IMR-90 (cell line): ENCODE measurements at regions not wholly inside any gene's neighbourhood (a gene's known extent, or its start where the extent isn't known, plus 50 kb on each side); places are given as distances from the start of the nearest gene placed in this dataset.
A peak's percentile ranks its signal among the peaks of the same experiment; 100 is the strongest.

Experiments used
- ATAC-seq: fragments of 200-7000 bp; cut with Tn5 transposase; 2 replicates; pipeline ENCODE4 v1.9.1; 2020; ENCODE audit warnings: low read depth, mild to moderate bottlenecking, moderate library complexity
- BruUV-seq: library from RNA; stranded (reverse); fragments of 400-500 nt; replicated peaks from 2 replicates; lab custom pipeline; 2021; lab: Mats Ljungman, UMichigan
- CTCF ChIA-PET: fragments of 300-600 bp; formaldehyde crosslinking; extraction: SDS; loops from one replicate; lab custom pipeline; 2021; ENCODE audit warnings: antibody characterized with exemption; lab: Yijun Ruan, JAX
- POLR2A ChIA-PET: fragments of 300-600 bp; sonication (Branson Sonifier 250); formaldehyde crosslinking; loops from one replicate; lab custom pipeline; 2022; ENCODE audit warnings: antibody characterized with exemption; ENCODE audit not compliant: unreplicated experiment; lab: Charles Lee
- DNase-seq: peaks from one replicate; pipeline ENCODE4 v3.0.0; 2013
- H2AFZ ChIP-seq: replicated peaks from 2 replicates; pipeline ENCODE3; 2013; ENCODE audit warnings: low read length, mild to moderate bottlenecking; ENCODE audit not compliant: poor library complexity
- H2AK5ac ChIP-seq: 2 replicates; pipeline ENCODE4 v1.6.1; 2013; ENCODE audit warnings: low read depth, low read length, inconsistent platforms
- H2AK9ac ChIP-seq: replicated peaks from 2 replicates; pipeline ENCODE3; 2013; ENCODE audit warnings: mild to moderate bottlenecking, low read depth, low read length, moderate library complexity; ENCODE audit not compliant: poor library complexity
- H2BK120ac ChIP-seq: 2 replicates; pipeline ENCODE4 v1.6.1; 2013; ENCODE audit warnings: low read depth, low read length, inconsistent platforms
- H2BK15ac ChIP-seq: 3 replicates; pipeline ENCODE4 v1.6.1; 2013; ENCODE audit warnings: low read depth, low read length, inconsistent platforms
- H2BK20ac ChIP-seq: 2 replicates; pipeline ENCODE4 v1.6.1; 2013; ENCODE audit warnings: low read depth, mild to moderate bottlenecking, inconsistent platforms, low read length, moderate library complexity
- H2BK5ac ChIP-seq: 2 replicates; pipeline ENCODE4 v1.6.1; 2013; ENCODE audit warnings: mild to moderate bottlenecking, low read depth, low read length, inconsistent platforms; ENCODE audit not compliant: poor library complexity, severe bottlenecking
- H3K14ac ChIP-seq: replicated peaks from 2 replicates; pipeline ENCODE4 v1.6.1; 2013; ENCODE audit warnings: low read depth, low read length, inconsistent platforms
- H3K18ac ChIP-seq: 2 replicates; pipeline ENCODE4 v1.6.1; 2013; ENCODE audit warnings: low read depth, low read length, control low read depth
- H3K23ac ChIP-seq: 2 replicates; pipeline ENCODE4 v1.6.1; 2013; ENCODE audit warnings: low read depth, low read length, inconsistent platforms
- H3K27ac ChIP-seq: 2 replicates; pipeline ENCODE4 v1.5.1; 2013; ENCODE audit warnings: mild to moderate bottlenecking, control low read depth, low read length; ENCODE audit not compliant: insufficient read depth
- H3K27me3 ChIP-seq: 2 replicates; pipeline ENCODE4 v1.6.1; 2013; ENCODE audit warnings: low read length; ENCODE audit not compliant: control insufficient read depth, insufficient read depth
- H3K36me3 ChIP-seq: 2 replicates; pipeline ENCODE4 v1.6.1; 2013; ENCODE audit warnings: low read length, mixed read lengths; ENCODE audit not compliant: control insufficient read depth, insufficient read depth
- H3K4ac ChIP-seq: 2 replicates; pipeline ENCODE4 v1.6.1; 2013; ENCODE audit warnings: low read depth, low read length, inconsistent platforms
- H3K4me1 ChIP-seq: 2 replicates; pipeline ENCODE4 v1.6.1; 2013; ENCODE audit warnings: low read length, mixed read lengths; ENCODE audit not compliant: control insufficient read depth, insufficient read depth
- H3K4me2 ChIP-seq: 2 replicates; pipeline ENCODE4 v1.6.1; 2013; ENCODE audit warnings: low read depth, mild to moderate bottlenecking, control low read depth, low read length, moderate library complexity
- H3K4me3 ChIP-seq: 2 replicates; pipeline ENCODE4 v1.5.1; 2013; ENCODE audit warnings: low read depth, mild to moderate bottlenecking, control low read depth, low read length, moderate library complexity; ENCODE audit not compliant: insufficient read depth
- H3K56ac ChIP-seq: 2 replicates; pipeline ENCODE4 v1.6.1; 2013; ENCODE audit warnings: low read length, inconsistent platforms; ENCODE audit not compliant: insufficient read depth; ENCODE audit errors: extremely low read depth
- H3K79me1 ChIP-seq, 2 experiments: 2 replicates each; pipeline ENCODE4 v1.6.1; 2013; ENCODE audit warnings: low read length in 2 of 2, inconsistent platforms in 1 of 2, low read depth in 1 of 2
- H3K9ac ChIP-seq: 2 replicates; pipeline ENCODE4 v1.6.1; 2013; ENCODE audit warnings: low read depth, low read length, control low read depth
- H3K9me1 ChIP-seq: 2 replicates; pipeline ENCODE4 v1.6.1; 2013; ENCODE audit warnings: low read length, inconsistent platforms; ENCODE audit not compliant: insufficient read depth
- H3K9me3 ChIP-seq: 2 replicates; pipeline ENCODE4 v1.6.1; 2013; ENCODE audit warnings: low read length; ENCODE audit not compliant: control insufficient read depth, insufficient read depth
- H4K20me1 ChIP-seq: 2 replicates; pipeline ENCODE4 v1.6.1; 2013; ENCODE audit warnings: low read length, inconsistent platforms; ENCODE audit not compliant: insufficient read depth
- H4K5ac ChIP-seq: 2 replicates; pipeline ENCODE4 v1.6.1; 2013; ENCODE audit warnings: mild to moderate bottlenecking, low read depth, low read length, control low read depth
- H4K8ac ChIP-seq, 2 experiments: 2 replicates each; pipeline ENCODE4 v1.6.1; 2013; ENCODE audit warnings: low read depth in 2 of 2, low read length in 2 of 2, control low read depth in 1 of 2, inconsistent platforms in 1 of 2
- H4K91ac ChIP-seq: 2 replicates; pipeline ENCODE4 v1.6.1; 2013; ENCODE audit warnings: low read depth, low read length, inconsistent platforms; ENCODE audit not compliant: insufficient read depth
- BHLHE40 ChIP-seq: fragments of 150-350 bp; IDR thresholded peaks from 2 replicates; pipeline ENCODE4 v1.6.1; 2016; ENCODE audit warnings: mild to moderate bottlenecking, low read depth, low read length
- CEBPB ChIP-seq: IDR thresholded peaks from 2 replicates; pipeline ENCODE4 v1.6.1; 2012; ENCODE audit warnings: low read depth, low read length, improper control_type of control experiment
- CHD1 ChIP-seq: IDR thresholded peaks from 2 replicates; pipeline ENCODE4 v1.6.1; 2012; ENCODE audit warnings: low read depth, low read length, improper control_type of control experiment
- FOS ChIP-seq: fragments of 150-350 bp; IDR thresholded peaks from 2 replicates; pipeline ENCODE4 v1.6.1; 2016; ENCODE audit warnings: low read depth, low read length
- MAFK ChIP-seq: IDR thresholded peaks from 2 replicates; pipeline ENCODE4 v1.6.1; 2012; ENCODE audit warnings: low read depth, low read length, improper control_type of control experiment
- MAZ ChIP-seq: IDR thresholded peaks from 2 replicates; pipeline ENCODE4 v1.6.1; 2012; ENCODE audit warnings: low read depth, mild to moderate bottlenecking, low read length, improper control_type of control experiment, moderate library complexity, borderline replicate concordance
- MXI1 ChIP-seq: IDR thresholded peaks from 2 replicates; pipeline ENCODE4 v1.6.1; 2012; ENCODE audit warnings: low read depth, mild to moderate bottlenecking, low read length, moderate library complexity, borderline replicate concordance
- NFE2L2 ChIP-seq: fragments of 150-350 bp; IDR thresholded peaks from 2 replicates; pipeline ENCODE4 v1.6.1; 2016; ENCODE audit warnings: low read depth, mild to moderate bottlenecking, low read length
- POLR2A ChIP-seq: IDR thresholded peaks from 2 replicates; pipeline ENCODE4 v1.6.1; 2012; ENCODE audit warnings: mild to moderate bottlenecking, low read depth, low read length
- RAD21 ChIP-seq: IDR thresholded peaks from 2 replicates; pipeline ENCODE4 v1.6.1; 2012; ENCODE audit warnings: low read length, improper control_type of control experiment
- RCOR1 ChIP-seq: IDR thresholded peaks from 2 replicates; pipeline ENCODE4 v1.6.1; 2012; ENCODE audit warnings: mild to moderate bottlenecking, low read length, improper control_type of control experiment; ENCODE audit not compliant: insufficient replicate concordance
- RFX5 ChIP-seq: IDR thresholded peaks from 2 replicates; pipeline ENCODE4 v1.8.0; 2012; ENCODE audit warnings: low read depth, mild to moderate bottlenecking, low read length, moderate library complexity
- SMC3 ChIP-seq: fragments of 150-350 bp; IDR thresholded peaks from 2 replicates; pipeline ENCODE4 v1.6.1; 2016; ENCODE audit warnings: low read depth, mild to moderate bottlenecking, antibody characterized with exemption, low read length, moderate library complexity
- WGBS, 2 experiments: methylation state at CpG; one replicate each; pipeline versions ENCODE4 v1.1.5 to v1.1.7; 2013; ENCODE audit warnings: missing lambda C conversion rate in 2 of 2; ENCODE audit not compliant: insufficient read length in 1 of 2; ENCODE audit errors: extremely low coverage in 2 of 2; 5-methylcytosine and 5-hydroxymethylcytosine counted together
- dilution Hi-C: fragments of 300-500 bp; cut with HindIII; formaldehyde crosslinking; loops from one replicate; pipeline ENCODE4 v1.14.3; 2018; ENCODE audit warnings: low sequenced_read_pairs; ENCODE audit not compliant: unreplicated experiment
- in situ Hi-C: fragments of 300-500 bp; cut with MboI; formaldehyde crosslinking; loops from 3 replicates; pipeline ENCODE4 v1.14.3; 2019; ENCODE audit warnings: low sequenced_read_pairs, inconsistent platforms, mixed read lengths
- intact Hi-C: fragments of 100-400 bp; cut with micrococcal nuclease; formaldehyde crosslinking; loops from 2 replicates; pipeline ENCODE4 v1.10.0; 2022
- TF ChIP-seq, protein P1 (sequence below): fragments of 150-350 bp; IDR thresholded peaks from 2 replicates; pipeline ENCODE4 v1.6.1; 2016; ENCODE audit warnings: low read depth, mild to moderate bottlenecking, low read length, moderate library complexity, borderline replicate concordance
- TF ChIP-seq, protein P2 (sequence below): conservative IDR thresholded peaks from 2 replicates; pipeline ENCODE4 v1.5.1; 2012; ENCODE audit warnings: mild to moderate bottlenecking, low read depth, low read length, improper control_type of control experiment

GRCh38 chr20:19964289-19965265 lies 52.6 kb upstream of the NAA20 start:
- H3K27ac ChIP-seq = peak overlapping the region; percentile 91
- TF ChIP-seq SMC3 = no peak
- TF ChIP-seq RAD21 = no peak
- peak; percentile 83; the same call in 1 of the 2 replicates for TF ChIP-seq FOS
- TF ChIP-seq CEBPB = peak; percentile 99
- TF ChIP-seq MAZ = peak; percentile 41; the same call in 1 of the 2 replicates
- TF ChIP-seq, protein P1, sequence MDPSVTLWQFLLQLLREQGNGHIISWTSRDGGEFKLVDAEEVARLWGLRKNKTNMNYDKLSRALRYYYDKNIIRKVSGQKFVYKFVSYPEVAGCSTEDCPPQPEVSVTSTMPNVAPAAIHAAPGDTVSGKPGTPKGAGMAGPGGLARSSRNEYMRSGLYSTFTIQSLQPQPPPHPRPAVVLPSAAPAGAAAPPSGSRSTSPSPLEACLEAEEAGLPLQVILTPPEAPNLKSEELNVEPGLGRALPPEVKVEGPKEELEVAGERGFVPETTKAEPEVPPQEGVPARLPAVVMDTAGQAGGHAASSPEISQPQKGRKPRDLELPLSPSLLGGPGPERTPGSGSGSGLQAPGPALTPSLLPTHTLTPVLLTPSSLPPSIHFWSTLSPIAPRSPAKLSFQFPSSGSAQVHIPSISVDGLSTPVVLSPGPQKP = no peak
- TF ChIP-seq RCOR1 = peak; percentile 79
- TF ChIP-seq RFX5 = no peak
- peak; percentile 99 for TF ChIP-seq MXI1
- no peak for TF ChIP-seq POLR2A
- peak; percentile 92 for TF ChIP-seq BHLHE40
- no peak for TF ChIP-seq CHD1
- no peak for TF ChIP-seq NFE2L2
- TF ChIP-seq, protein P2, sequence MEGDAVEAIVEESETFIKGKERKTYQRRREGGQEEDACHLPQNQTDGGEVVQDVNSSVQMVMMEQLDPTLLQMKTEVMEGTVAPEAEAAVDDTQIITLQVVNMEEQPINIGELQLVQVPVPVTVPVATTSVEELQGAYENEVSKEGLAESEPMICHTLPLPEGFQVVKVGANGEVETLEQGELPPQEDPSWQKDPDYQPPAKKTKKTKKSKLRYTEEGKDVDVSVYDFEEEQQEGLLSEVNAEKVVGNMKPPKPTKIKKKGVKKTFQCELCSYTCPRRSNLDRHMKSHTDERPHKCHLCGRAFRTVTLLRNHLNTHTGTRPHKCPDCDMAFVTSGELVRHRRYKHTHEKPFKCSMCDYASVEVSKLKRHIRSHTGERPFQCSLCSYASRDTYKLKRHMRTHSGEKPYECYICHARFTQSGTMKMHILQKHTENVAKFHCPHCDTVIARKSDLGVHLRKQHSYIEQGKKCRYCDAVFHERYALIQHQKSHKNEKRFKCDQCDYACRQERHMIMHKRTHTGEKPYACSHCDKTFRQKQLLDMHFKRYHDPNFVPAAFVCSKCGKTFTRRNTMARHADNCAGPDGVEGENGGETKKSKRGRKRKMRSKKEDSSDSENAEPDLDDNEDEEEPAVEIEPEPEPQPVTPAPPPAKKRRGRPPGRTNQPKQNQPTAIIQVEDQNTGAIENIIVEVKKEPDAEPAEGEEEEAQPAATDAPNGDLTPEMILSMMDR = no peak
- TF ChIP-seq MAFK = no peak

More at GRCh38 chr20:19964289-19965265, 52.6 kb upstream of the NAA20 start:
- in situ Hi-C loops (no loop called here), dilution Hi-C loops (no loop called here), intact Hi-C loops (no loop called here)
- POLR2A ChIA-PET = no interaction called here
- Histone ChIP-seq H3K4me1 (peaks cover 12% of the 10 kb centered on the region), H3K36me3 (peaks cover 39% of the 10 kb centered on the region), H3K56ac (peak overlapping the region; percentile 44; the same call in 1 of the 2 replicates), H2AFZ (peak overlapping the region; percentile 44), H2BK15ac (peak overlapping the region; percentile 96; the same call in 2 of the 3 replicates), H3K9me1 (peaks cover 19% of the 10 kb centered on the region), H2BK120ac (peak overlapping the region; percentile 86), H4K8ac (peak overlapping the region in 1 of 2 experiments; percentile 90; a peak in 2 of 4 replicates), H2BK5ac (peak overlapping the region; percentile 86), H3K9ac (0 out of 2 replicates have a peak overlapping the region, but pooled peaks have one; percentile 20), H2BK20ac (peak overlapping the region; percentile 84), H3K9me3 (no peaks in the 10 kb centered on the region), H3K4me3 (no peak overlapping the region), H2AK9ac (peak overlapping the region; percentile 75), H4K5ac (peak overlapping the region; percentile 76), H3K14ac (peak overlapping the region; percentile 97), H3K4me2 (peak overlapping the region; percentile 61), H3K23ac (peak overlapping the region; percentile 68), H2AK5ac (peak overlapping the region; percentile 96), H3K27me3 (no peaks in the 10 kb centered on the region), H4K20me1 (peaks cover 6% of the 10 kb centered on the region; the same call in 1 of the 2 replicates), H4K91ac (peak overlapping the region; percentile 93), H3K18ac (peak overlapping the region; percentile 92), H3K4ac (peak overlapping the region; percentile 92), H3K79me1 (peaks cover 38 to 75% of the 10 kb centered on the region in 2 experiments)
- CTCF ChIA-PET = interaction anchor here (0.7 kb wide), 2 partner anchors 29 to 152 kb away, joined by 3 to 8 read pairs; no protein-coding TSS in a partner anchor
- no TSS peak for BruUV-seq
- DNase-seq (peak; percentile 97), ATAC-seq (peak; percentile 97)
- 3% methylated on average over 7 of the region's 15 CpGs; no CpG with 5 or more reads in 1 of the 2 experiments for WGBS, 2 experiments
